HG03354 (cell line): ENCODE measurements at regions not wholly inside any gene's neighbourhood (a gene's known extent, or its start where the extent isn't known, plus 50 kb on each side); places are given as distances from the start of the nearest gene placed in this dataset.

ENCODE experiments used
- ATAC-seq: cut with Tn5 transposase; IDR thresholded peaks from one replicate; pipeline ENCODE4 v1.9.1; 2021; ENCODE audit warnings: mild to moderate bottlenecking; ENCODE audit not compliant: unreplicated experiment, poor library complexity, severe bottlenecking

- ATAC-seq = no peak
These were observed 113.1 kb downstream of the TTLL2 start for GRCh38 chr6:167437888-167438484.

- no peak for ATAC-seq
These were observed 116.9 kb downstream of the TTLL2 start for GRCh38 chr6:167441715-167442206.

- ATAC-seq = no peak
These were observed 117.4 kb downstream of the TTLL2 start for GRCh38 chr6:167442245-167442644.

DNA sequence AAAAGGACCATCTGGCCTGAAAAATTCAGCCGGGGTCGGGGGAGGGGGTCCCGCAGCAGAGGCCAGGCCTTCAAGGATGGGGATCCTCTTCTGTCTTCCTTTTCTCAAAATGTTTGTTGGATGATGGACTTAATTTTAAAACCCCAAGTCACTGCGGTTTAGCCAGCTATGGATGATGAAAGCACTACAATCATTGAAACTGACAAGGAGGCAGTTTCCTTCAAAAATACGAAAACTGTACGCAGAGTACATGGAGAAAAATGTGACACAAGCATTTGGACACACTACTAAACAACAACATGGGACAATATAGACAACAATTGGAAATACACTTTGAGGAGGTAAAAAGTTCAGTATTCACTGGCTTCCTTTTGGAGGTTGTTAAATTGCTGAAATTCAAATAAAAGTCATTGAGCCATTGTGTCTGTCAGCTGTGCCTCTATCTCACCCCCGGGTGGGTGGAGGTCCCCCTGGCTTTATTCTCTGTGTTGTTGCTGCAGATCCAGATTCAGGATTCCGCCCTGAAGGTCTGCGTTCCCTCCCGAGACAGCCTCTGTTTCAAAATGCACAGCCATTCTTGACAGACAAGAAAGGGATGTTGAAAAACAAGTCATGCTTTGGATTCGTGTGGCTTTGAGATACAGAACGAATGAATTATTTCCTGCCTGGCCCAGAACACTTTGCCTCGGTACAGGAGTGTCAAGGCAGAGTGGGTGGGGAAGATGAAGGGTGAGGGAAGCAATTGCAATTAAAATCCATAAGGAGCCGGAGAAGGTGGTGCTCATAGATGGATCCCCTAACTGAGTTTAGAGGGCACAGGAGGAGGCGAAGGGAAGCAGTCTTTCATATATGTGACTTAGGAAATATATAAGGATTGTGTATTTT lies 118.2 kb downstream of the TTLL2 start:
- ATAC-seq = no peak

GRCh38 chr6:167444602-167445346 lies 119.9 kb downstream of the TTLL2 start:
- no peak for ATAC-seq

- ATAC-seq = no peak
These were observed 120.7 kb downstream of the TTLL2 start for GRCh38 chr6:167445568-167445967.

- ATAC-seq = no peak
These were observed 121.2 kb downstream of the TTLL2 start for GRCh38 chr6:167446046-167446445.

DNA sequence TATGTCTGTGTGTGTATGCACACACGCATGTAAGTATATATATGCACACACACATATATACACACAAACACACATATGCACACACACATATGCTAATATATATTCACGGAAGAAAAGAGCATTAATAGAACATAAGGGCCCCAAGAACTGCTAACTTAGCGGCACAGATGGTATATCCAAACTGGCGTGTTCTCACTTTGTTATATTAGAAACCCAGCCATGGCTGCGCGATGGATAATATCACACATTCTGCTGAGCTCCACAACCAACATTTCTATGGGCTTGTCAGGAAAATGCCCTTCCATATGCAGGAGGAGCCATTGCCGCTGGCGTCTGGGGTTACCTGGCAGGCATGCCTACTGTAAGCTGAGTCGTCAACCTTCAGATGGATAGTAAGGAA lies 122.1 kb downstream of the TTLL2 start:
- no peak for ATAC-seq

GRCh38 chr6:167448378-167448777 lies 123.5 kb downstream of the TTLL2 start:
- ATAC-seq = no peak

DNA sequence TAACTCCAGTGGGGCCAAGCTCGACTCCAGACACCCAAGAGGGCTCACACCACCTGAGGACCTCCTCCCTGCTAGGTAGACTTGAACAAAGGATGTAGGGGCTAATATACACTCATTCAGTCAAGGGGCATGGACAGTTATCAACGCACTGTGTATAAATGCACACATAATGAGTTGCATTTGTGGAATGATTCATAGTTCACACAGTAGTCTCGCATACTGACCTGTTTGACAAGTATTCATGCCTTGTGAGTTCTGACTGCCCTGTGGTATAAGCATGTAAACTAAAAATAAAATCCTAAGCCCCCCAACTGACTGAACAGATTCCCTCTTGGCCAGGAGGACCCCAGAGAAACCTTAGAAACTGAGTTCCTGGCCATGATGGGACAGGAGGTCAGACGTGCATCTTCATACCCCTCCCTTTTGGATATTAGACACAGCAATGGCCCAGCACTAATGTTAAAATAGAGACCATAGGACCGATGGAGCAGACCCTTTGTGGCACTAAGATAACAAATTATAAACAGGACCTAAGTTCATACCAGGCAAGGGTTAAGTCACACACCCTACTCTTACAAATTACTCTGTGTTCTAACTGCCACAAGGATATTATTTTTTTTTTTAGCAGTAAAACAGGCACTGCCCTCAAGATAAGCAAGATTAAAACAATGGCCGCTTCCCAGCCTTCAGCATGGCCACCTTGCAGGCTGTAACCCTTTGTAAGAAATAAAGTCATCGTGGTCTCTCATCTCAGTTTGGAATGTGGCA lies 124.4 kb downstream of the TTLL2 start:
- ATAC-seq = no peak

GRCh38 chr6:167450626-167451025 lies 125.7 kb downstream of the TTLL2 start:
- no peak for ATAC-seq

DNA sequence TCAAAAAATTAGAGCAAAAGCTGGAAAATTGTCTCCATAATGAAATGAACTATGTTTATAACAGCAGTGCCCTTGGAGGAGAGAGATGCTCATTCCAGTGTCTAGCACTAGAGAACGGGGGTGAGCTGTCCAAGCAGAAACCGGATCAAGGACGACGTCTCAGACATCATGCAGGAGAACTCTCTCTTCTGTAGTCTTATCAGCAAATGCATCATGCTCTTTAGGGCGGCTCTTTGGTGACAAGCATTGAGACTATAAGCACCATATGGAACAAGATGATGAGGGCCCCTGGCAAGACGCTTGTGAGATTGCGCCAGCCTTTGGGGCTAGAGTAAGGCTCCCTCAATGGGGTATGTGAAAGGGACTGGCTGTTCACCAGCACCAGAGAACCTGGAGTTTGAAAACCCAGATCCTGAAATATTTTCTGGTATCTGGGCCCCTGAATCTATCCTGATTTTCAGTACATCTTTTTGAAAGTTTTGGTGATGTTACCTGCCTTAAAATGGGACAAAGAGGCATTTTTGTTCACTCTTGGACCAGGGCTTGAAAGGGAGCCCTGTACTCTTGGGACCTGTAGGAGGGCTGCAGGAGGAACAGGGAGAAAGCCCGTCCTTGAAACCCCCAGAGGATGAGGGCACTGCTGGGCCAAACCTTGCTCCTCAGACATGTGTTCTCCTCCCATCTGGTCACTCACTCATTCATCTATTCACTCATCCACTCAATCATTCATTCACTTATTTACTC lies 127.6 kb downstream of the TTLL2 start:
- no peak for ATAC-seq

DNA sequence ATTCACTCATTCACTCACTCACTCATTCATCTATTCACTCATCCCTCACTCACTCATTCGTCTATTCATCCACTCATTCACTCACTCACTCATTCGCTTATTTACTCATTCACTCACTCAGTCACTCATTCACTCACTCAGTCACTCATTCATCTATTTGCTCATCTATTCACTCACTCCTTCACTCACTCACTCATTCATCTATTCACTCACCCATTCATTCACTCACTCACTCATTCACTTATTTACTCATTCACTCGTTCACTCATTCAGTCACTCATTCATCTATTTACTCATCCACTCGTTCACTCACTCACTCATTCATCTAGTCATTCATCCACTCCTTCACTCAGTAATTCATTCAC lies 128.2 kb downstream of the TTLL2 start:
- ATAC-seq = no peak

DNA sequence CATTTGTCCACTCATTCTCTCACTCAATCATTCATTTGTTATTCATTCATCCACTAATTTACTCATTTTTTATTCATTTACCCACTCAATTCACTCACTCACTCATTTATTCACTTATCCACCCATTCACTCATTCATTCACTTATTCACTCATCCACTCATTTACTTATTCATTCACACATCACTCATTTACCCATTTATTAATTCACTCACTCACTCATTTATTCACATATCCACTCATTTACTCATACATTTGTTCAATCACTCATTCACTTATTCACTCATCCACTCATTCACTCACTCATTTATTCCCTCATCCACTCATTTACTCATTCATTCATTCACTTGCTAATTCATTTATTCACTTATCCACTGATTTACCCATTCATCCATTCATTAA lies 129.1 kb downstream of the TTLL2 start:
- no peak for ATAC-seq

DNA sequence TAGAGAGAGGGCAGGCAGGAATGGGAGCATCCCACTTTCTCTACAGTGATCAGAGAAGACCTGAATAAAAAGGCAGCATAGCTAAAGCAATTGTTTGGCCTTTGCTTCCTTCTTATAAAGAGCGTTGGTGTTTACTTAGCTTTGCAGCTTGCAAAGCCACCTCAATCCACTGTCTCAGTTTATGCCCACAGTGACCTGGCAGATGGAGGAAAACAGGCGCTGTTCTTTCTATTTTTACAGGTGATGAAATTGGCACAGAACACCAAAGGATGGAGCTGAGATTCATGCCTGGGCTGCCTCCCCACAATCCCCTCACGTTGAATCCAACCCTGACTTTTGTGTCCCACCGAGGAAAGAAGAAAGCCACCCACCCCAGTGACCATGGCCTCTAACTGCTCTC lies 130.5 kb downstream of the TTLL2 start:
- no peak for ATAC-seq

- ATAC-seq = no peak
These were observed 137.8 kb downstream of the TTLL2 start for GRCh38 chr6:167462514-167463312.

GRCh38 chr6:167464177-167464576 lies 139.3 kb downstream of the TTLL2 start:
- no peak for ATAC-seq

DNA sequence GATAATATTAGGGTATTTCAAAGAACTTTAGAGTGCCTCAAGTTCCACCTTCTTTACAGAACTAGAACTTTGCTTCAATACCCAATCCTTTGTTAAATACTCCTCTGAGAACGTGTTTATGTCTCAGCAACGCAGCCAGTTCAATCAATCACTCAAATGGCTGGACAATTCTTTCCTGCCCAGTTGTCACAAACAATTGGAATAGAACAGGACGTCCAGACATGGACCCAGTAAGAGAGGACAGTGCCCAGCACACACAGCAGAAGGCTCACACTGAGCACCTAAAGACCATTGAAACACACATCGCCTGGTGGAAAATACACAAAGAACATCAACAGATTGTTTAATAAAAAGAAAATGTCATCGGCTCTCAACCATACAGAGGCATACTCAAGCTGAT lies 140.6 kb downstream of the TTLL2 start:
- ATAC-seq = no peak
